NCI-H1694 treated with DMSO at 0.1 percent for 48 hours (cell line): ENCODE measurements at regions not wholly inside any gene's neighbourhood (a gene's known extent, or its start where the extent isn't known, plus 50 kb on each side); places are given as distances from the start of the nearest gene placed in this dataset.
"Not testable (repeated sequence)": the region's sequence is repeated elsewhere in the genome, so short reads cannot be mapped to it uniquely, and the experiment has no call there.

Experiments
- DNase-seq: peaks from one replicate; lab custom pipeline; 2025; lab: John Stamatoyannopoulos, UW

- DNase-seq: no peak
Observed at GRCh38 chr11:103584720-103585119, 451.7 kb upstream of the DDI1 start.

- DNase-seq: no peak
Observed at GRCh38 chr11:103585401-103585800, 451.0 kb upstream of the DDI1 start.

GRCh38 chr11:103585911-103586310 lies 450.5 kb upstream of the DDI1 start:
- DNase-seq: no peak

GRCh38 chr11:103586756-103587155 lies 449.7 kb upstream of the DDI1 start:
- no peak for DNase-seq

- DNase-seq: no peak
Observed at GRCh38 chr11:103587901-103588788, 448.3 kb upstream of the DDI1 start.

- DNase-seq: no peak
Observed at GRCh38 chr11:103591554-103591953, 444.9 kb upstream of the DDI1 start.

- no peak for DNase-seq
Observed at GRCh38 chr11:103594283-103594682, 442.2 kb upstream of the DDI1 start.

- DNase-seq: no peak
Observed at GRCh38 chr11:103596315-103596714, 440.1 kb upstream of the DDI1 start.

GRCh38 chr11:103601225-103601846 lies 435.1 kb upstream of the DDI1 start:
- DNase-seq: peak; percentile 18

GRCh38 chr11:103602840-103603239 lies 433.6 kb upstream of the DDI1 start:
- no peak for DNase-seq

- no peak for DNase-seq
Observed at GRCh38 chr11:103604310-103604709, 432.1 kb upstream of the DDI1 start.

GRCh38 chr11:103608566-103608965 lies 427.9 kb upstream of the DDI1 start:
- no peak for DNase-seq

GRCh38 chr11:103609117-103610066 lies 427.0 kb upstream of the DDI1 start:
- DNase-seq: no peak

GRCh38 chr11:103610435-103610834 lies 426.0 kb upstream of the DDI1 start:
- DNase-seq: no peak

GRCh38 chr11:103611526-103612260 lies 424.7 kb upstream of the DDI1 start:
- not testable (repeated sequence) for DNase-seq

- not testable (repeated sequence) for DNase-seq
Observed at GRCh38 chr11:103612451-103612850, 424.0 kb upstream of the DDI1 start.

GRCh38 chr11:103616586-103616985 lies 419.9 kb upstream of the DDI1 start:
- DNase-seq: not testable (repeated sequence)

- no peak for DNase-seq
Observed at GRCh38 chr11:103618528-103618927, 417.9 kb upstream of the DDI1 start.

- DNase-seq: no peak
Observed at GRCh38 chr11:103619480-103619879, 417.0 kb upstream of the DDI1 start.

- no peak for DNase-seq
Observed at GRCh38 chr11:103619938-103620337, 416.5 kb upstream of the DDI1 start.

GRCh38 chr11:103622296-103622695 lies 414.1 kb upstream of the DDI1 start:
- no peak for DNase-seq

GRCh38 chr11:103623933-103624332 lies 412.5 kb upstream of the DDI1 start:
- no peak for DNase-seq
